Suprapubic skin (tissue), 4 donors: ENCODE measurements at regions not wholly inside any gene's neighbourhood (a gene's known extent, or its start where the extent isn't known, plus 50 kb on each side); places are given as distances from the start of the nearest gene placed in this dataset.

Source experiments
- CTCF ChIP-seq, 2 donors: fragments of 200-600 bp in 1 of 2; fragments of 450-650 bp in 1 of 2; sonication (generic) in 1 of 2; IDR thresholded peaks; one replicate each; pipeline ENCODE4 v1.5.1; 2016 to 2019; ENCODE audit warnings: antibody characterized with exemption in 2 of 2, mild to moderate bottlenecking in 1 of 2, moderate library complexity in 1 of 2
- EP300 ChIP-seq: sonication (generic); formaldehyde crosslinking; IDR thresholded peaks from one replicate; pipeline ENCODE4 v1.6.1; 2017; ENCODE audit warnings: antibody characterized with exemption
- POLR2A ChIP-seq, 2 donors: fragments of 450-650 bp; IDR thresholded peaks; one replicate each; pipeline ENCODE4 v1.6.1; 2017; ENCODE audit warnings: antibody characterized with exemption in 2 of 2, mild to moderate bottlenecking in 2 of 2, moderate library complexity in 2 of 2
- POLR2AphosphoS5 ChIP-seq, 3 donors: sonication (generic); formaldehyde crosslinking; IDR thresholded peaks; one replicate each; pipeline ENCODE4 v1.6.1; 2017; ENCODE audit warnings: antibody characterized with exemption in 3 of 3

DNA sequence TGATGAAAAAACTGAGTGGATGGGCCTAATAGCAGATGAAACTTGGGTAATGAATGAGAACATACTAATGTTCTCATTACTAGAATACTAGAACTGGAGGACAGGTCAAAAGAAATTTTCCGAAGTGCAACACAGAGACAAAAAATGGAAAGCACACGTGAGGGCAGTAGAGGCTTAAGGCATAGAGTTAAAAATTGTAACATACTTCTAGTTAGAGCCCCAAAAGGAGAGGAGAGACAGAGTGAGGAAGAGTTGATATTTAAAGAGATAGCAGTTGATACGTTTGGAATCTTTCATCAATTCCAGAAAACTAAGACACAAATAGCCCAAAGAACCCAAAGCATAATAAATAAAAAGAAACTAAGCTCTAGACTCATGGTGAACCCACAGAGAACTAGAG lies 327.9 kb downstream of the SQOR start:
- TF ChIP-seq CTCF (IDR thresholded peaks at IDR 0.05): no peak
- no peak for TF ChIP-seq EP300
- no peak for TF ChIP-seq POLR2AphosphoS5 (IDR thresholded peaks at IDR 0.05)
- TF ChIP-seq POLR2A (IDR thresholded peaks at IDR 0.05): no peak
